HG03378 (cell line): ENCODE measurements at regions not wholly inside any gene's neighbourhood (a gene's known extent, or its start where the extent isn't known, plus 50 kb on each side); places are given as distances from the start of the nearest gene placed in this dataset.
A peak's percentile ranks its signal among the peaks of the same experiment; 100 is the strongest.
"Not testable (repeated sequence)": the region's sequence is repeated elsewhere in the genome, so short reads cannot be mapped to it uniquely, and the experiment has no call there.

Source experiments
- ATAC-seq: cut with Tn5 transposase; IDR thresholded peaks from one replicate; pipeline ENCODE4 v1.9.1; 2021; ENCODE audit warnings: mild to moderate bottlenecking, moderate library complexity; ENCODE audit not compliant: unreplicated experiment

DNA sequence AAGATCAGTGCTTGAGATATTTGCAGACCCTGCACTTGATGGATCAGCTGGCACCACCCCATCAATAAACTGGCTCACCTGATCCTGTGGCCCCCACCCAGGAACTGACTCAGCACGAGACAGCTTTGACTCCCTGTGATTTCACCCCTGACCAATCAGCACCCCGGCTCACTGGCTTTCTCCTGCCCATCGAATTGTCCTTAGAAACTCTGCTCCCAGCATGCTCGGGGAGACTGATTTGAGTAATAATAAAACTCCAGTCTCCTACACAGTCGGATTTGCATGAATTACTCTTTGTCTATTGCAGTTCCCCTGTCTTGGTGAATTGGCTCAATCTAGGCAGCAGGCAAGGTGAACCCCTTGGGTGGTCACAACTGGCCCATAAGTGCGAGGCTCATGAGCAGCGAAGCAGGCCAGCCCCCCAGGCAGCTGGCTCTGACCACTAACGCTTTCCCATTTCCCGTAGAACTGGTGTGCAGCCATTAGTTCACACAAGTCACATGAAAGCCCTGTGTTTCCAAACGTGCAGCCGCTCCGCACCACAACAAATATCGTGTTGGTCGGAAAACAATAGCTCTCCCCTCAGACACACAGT, 79.6 kb downstream of the RSPH3 start:
- no peak for ATAC-seq

DNA sequence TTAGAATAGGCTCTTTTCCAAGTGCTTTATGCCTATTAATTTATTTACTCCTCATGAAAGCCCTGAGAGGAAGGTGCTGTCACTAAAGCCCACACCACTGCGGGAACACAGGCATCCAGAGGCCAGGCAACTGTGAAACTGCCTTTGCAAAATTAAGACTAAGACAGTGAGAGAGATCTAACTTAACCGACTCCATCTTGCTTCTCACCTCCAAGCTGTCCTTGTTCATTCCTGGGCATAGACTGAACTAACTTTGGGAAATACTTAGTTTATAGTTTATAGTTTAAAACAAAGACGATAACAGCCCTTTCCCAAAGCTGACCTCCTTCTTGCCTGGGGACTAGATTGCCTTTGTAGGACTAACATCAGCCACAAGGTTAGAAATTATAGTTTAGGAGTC, 80.1 kb downstream of the RSPH3 start:
- ATAC-seq, result no peak

DNA sequence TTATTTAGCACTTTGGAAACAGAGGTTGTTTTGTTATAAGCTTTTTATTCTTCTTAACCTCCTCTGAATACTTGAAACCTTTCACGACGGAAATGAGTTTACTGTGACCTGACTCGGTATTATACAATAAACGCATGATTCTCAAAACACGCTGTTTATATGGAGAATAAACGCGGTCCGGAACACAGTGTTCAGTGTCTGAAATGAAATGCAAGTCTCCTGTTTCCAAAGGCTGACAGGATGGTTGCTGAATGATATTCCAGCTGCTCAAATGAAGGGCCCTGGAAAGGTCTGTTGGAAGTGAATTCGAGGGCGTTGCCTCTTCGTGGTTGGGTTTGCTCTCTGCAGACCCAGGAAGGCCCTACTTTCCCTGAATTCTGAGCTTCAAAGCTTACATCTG, 83.4 kb downstream of the RSPH3 start:
- ATAC-seq, result no peak

DNA sequence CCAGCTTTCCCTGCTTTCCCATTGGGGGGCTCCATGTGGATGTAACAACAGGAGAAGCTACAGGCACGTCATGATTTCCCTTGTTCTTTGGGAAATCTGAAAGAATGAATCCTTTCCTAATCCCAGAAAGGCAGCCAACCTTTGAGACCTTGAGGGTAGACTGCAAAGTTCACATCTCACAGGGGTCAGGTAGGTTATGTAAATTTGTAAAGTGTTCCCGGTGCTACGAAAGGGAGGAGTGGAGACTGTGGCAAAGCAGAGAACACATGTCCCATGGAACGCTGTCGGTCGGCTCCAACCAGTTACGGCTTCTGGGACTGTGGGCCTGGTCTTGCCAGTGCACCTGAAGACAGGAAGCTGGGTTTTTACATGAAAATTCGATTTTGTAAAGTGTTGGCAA, 85.1 kb downstream of the RSPH3 start:
- no peak for ATAC-seq

DNA sequence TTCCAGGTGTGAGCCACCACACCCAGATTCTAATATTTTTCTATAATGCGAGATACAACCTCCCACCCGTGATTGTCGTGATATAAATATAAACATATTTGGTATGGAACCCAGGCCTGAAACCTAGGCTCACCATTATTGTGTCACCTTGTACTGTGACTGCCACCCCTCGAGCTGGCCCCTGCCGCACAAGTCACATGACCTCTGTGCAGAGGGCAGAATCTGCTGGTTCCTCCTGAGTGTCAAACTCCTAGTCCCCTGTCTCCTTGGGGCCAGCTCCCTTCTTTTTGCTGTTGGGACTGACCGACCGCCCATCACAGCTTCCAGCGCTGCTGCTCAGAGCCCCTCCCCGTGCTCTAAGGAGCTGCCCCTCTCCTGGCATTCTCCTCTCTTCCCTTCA, 86.4 kb downstream of the RSPH3 start:
- ATAC-seq, result no peak

DNA sequence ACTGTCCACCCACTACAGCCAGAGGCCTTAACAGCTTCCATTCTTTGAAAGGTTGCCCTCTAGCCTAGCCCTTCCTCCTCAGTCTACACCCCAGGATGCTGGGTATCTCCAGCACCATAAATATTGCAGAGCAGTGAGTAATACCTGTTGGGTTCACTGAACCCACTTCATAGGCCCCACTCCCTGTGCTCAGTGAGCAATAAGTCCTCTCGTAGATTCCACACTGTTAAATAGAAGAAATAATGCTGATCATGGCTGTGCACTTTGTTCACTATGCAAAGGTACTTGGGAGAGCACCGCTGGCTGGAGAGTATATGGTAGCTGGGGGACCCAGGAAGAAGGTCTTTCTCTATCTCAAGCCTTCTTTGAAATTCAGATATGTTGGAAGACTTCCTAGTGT, 87.3 kb downstream of the RSPH3 start:
- ATAC-seq, result no peak

DNA sequence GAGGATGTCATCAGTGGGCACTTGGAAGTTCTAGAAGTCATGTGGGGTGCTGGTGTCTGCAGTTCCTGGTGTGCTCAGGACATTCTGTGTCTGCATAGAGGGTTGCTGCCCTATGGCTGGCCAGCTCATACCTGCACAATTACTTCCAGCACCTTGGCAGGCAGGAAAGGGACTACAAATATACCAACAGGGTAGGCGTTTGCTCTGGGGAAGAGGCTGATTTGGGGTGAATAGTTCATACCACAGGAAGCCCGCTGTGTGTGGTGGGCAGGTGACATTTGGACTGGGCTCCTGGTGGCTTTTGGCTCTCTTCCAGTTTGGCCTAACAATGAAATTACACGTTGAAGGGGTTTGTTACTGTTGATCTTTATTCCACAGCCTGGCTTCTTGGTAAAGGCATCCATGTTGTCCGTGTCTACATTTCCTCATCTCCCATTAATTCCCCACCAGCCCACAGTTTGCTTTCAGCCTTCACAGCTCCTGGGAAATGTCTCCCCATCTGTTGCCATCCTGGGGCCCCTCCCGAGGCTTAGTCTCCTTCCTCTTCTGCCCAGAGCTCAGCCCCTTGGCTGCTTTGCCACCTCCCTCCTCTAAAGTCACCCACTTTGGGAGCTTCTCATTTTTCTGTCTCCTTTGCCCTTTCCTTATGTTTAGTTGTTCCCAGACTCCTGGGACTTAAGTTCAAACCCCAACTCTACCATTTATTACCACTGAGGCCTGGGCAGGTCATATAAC, 88.1 kb downstream of the RSPH3 start:
- peak; percentile 54 for ATAC-seq

DNA sequence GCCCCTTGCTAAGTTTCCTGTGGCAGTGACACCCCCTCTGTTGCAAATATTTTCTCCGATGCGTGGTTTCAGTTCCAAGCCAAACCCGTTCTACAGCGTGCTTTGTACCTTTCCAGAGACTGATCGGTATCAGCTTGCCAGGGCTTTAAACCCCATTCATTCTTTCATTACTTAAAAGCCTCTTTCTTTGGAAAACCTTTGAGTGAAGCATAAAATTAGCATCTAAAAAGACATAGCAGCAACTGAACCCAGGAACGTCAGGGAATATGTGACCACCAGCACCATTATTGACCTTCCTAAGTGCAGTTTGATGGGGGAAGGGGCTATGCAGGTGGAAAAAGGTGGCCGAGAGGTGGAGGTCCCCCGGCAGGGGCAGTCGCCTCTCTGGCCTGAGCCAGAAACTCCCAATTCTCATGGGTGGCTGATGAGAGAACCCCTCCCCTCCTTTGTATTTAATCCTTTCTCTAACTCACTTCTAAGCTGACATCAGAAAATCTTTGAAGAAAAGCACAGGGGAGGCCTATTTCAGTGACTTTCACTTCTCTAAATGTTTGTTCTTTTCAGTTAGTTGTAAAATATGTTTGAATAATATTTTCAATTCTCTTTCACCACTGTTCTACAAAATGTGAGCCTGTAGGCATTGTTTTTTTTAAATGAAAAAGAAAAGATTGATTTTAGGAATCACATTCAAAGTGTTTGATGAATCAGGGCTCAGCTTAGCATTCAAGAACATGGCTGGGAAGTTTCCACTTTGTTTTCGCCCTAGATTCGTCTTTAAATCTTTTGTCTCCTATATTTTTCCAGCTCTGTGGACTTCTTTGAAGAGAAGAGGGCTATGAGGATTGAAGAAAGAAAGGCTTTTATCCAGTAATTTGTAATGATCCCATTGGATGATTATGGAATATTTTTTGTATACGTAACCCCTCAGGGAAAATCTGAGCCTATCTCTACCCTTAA, 89.2 kb downstream of the RSPH3 start:
- ATAC-seq, result peak; percentile 63

DNA sequence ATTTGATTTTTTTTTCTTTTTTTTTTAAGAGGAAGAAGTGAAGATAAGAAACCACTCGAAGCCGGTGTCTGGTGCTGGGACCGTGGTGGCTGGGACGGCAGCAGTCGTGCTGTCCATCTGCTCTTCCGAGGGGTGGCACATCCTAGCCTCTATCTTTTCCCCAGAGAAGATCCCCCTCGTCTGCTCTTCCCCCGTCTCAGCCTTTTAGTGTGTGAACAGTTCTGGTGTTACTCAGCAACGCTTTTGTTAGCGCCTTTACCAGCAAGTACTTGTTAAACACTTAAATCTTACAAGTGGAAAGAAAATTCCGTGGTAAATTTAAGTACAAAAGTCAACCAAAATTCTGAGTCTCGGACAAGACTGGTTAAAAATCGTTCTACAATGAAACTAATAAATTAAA, 90.1 kb downstream of the RSPH3 start:
- no peak for ATAC-seq

DNA sequence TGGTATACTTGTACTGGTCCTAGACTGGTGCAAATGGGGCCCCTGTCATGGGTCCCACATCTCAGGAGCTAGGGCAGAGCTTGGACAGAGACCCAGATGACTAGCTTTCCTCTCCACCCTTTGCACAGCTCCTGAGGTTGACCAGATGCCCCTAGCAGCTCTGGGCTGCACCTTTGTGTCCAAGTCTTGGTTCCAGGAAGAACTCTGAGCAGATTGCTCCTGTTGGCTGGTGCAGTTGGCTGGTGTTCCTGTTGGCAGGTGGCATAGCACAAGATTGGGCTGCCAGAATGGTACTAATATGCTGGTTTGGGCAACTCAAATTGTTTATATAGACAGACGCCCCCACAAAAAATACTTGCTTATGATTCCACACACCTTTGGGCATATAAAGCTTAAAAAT, 89.4 kb upstream of the EZR start:
- ATAC-seq, result no peak

DNA sequence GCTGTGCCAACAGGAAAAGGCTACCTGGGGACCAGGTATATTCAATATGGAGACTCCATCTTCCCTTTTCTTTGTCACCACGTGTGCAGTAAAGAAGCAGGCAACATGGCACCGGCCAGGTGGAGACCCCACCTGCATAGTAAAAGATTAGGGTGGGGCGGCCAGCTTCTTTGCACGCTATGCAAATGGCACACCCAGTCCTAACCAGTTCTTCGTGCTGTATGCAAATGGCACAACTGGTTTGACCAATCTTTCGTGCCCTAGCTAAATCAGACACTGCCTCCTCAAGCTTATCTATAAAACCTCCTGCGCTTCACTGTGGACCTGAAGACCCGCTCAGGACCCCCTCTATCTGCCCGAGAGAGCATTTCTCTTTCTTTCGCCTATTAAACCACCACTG, 88.8 kb upstream of the EZR start:
- ATAC-seq, result no peak

DNA sequence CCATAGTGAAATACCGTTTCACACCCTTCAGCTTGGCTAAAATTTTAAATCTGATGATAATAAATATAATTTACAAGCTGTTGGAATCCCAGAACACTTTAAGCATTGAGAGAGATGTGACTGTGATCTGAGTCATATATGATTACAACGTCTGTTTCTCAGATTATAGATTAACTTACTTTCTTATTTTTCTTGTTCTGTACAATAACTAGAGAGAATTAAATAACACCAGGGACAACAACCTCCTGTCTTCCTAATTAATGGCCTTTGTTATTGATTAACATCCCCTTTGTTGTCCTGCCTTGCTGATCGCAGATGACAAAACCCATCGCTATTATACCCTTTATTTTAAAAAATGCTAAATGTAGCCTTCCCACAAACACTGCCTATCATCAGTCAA, 87.8 kb upstream of the EZR start:
- no peak for ATAC-seq

DNA sequence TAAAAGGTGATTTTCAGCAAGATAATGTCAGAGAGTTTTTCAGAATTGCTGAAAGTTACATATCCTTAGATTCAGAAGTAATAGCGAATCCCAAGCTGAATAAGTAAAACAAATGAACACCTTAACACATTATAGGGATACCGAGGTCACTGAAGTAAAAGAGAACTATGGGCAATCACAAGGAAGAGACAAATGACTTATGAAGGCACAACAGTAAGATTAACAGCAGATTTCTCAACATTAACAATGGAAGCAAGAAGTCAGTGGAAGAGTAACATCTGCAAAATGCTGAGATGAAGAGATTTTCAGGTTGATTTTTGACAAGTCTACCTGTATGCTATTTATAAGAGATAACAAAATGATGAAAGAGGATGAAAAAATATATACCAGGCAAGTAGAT, 86.1 kb upstream of the EZR start:
- ATAC-seq, result no peak

DNA sequence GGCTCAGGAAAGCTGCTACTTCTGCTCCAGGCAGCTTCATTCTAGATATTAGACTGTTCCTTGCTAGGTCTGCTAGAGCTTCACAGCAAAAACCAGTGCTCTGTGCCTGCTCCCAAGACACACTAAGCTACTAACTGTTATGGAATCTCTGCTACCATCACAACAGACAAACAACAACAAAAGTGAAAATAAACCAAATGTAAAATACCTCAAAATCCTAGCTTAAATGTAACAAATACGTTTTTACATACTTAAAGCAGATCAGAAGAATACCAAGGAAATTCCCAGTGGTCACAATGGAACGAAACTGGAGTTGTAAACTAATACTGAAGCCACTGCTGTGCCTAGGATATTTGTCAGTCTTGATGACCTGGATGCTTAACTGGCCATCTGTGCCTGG, 84.6 kb upstream of the EZR start:
- ATAC-seq, result no peak

DNA sequence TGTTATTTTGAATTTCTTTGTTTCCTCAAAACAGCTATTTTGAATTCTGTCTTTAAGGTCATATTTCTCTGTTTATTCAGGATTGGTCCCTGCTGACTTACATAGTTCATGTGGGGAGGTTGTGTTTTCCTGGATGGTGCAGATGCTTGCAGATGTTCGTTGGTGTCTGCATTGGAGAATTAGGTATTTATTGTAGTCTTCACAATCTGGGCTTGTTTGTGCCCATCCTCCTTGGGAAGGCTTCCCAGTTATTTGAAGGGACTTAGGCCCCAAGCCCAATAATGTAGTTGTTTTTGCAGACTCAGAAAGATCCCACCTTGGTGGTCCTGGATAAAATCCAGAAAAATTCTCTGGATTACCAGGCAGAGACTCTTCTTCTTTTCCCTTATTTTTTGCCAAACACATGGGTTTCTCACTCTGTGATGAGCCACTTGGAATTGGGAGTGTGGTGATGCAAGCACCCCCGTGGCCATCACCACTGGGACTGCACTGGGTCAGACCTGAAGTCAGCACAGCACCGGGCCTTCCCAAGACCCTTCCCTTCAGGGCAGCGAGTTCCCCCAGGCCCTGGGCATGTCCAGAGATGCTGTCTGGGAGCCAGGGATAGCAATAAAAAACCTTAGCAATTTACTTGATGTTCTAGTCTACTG, 81.6 kb upstream of the EZR start:
- ATAC-seq, result no peak

DNA sequence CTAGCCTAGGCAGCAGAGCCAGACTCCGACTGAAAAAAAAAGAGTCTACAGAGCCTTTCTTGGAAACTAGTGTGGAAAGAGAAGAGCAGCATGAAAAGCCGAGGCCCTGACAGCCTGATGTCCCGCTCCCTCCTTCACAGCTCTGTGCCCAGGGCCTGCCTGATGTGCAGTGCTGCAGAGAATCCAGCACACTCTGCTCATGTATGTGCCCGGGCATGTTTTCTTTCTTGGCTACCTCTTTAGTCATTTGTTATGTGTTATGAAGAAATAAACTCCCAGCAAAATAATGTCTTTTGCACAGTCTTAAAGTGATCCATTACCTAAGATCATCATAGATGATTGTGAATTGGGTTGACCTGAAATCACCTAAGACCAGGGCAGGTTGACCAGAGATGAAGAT, 78.1 kb upstream of the EZR start:
- no peak for ATAC-seq

DNA sequence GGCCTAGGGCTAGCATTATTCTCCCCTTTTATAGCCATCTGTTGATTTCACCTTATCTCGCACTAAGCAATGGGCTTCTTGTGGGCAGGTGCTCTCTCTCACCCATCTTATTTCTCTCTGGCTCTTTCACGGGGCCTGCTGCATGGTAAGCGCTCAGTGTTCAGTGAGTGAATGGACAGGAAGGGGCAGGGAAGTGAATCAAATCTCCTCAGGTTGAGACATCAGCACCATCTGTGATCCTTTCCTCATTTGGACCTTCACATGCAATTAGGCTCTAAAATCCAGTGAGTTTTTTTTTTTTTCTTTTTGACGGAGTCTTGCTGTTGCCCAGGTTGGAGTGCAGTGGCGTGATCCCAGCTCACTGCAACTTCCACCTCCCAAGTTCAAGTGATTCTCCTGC, 76.5 kb upstream of the EZR start:
- ATAC-seq, result no peak

DNA sequence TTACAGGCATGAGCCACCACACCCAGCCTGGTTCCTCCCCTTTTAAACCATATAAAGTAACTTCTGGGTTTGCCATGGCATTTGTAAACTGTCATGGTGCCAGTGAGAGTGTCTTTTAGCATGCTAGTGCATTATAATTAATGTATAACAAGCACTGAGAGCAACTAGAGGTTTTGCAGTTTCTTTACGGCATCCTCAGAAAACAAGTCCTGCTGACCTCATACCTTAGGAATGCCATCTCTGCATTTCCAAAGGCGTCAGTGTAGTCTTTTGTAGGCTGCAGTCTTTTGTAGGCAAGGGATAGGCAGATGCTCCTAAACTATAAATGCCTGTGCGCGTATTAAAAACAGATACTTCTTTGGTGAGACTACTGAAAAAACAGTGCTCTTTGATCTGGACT, 75.0 kb upstream of the EZR start:
- no peak for ATAC-seq

DNA sequence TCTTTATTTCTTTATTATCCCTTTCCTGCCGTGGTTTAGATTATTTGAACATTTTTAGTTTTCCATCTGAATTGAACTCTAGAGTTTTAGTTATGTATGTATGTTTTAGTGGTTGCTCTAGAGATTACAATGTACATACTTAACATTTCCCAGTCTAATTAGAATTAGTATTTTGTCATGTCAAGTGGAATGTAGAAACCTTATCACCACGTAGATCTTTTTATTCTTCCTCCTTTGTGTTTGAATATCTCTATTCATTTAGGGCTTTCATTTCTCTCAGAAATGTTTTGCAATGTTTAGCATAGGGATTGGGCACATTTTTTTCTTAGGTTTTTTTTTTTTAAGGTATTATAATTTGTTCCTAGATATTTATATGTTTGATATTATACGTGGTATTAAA, 73.1 kb upstream of the EZR start:
- ATAC-seq, result no peak

DNA sequence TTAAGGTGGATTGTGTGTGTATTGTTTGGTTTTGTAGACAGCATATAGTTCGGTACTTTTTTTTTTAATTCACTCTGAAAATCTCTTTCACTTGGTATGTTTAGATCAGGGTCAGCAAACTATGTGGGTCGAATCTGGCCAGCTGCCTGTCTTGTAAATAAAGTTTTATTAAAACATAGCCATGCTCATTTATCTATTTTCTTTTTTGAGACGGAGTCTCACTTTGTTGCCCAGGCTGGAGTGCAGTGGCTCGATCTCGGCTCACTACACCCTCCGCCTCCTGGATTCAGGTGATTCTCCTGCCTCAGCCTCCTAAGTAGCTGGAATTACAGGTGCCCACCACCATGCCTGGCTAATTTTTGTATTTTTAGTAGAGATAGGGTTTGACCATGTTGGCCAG, 72.4 kb upstream of the EZR start:
- ATAC-seq, result not testable (repeated sequence)

DNA sequence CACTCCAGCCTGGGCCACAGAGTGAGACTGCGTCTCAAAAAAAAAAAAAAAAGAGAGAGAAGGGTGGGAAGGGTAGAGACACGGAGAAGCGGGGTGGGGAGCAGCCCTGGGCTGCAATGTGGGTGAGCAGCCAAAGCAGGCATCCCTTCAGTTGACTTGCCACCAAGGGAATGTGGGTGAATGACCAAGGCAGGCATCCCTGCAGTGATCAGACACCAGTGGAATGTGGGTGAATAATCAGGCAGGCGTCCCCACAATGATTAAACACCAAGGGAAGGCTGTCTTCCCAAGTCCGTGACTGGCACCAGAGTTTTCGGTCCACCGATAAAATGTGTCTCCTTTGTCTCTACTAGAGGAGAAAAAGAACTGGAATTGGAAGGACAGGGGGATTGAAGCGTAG, 69.0 kb upstream of the EZR start:
- ATAC-seq, result not testable (repeated sequence)
